GM18502 (cell line): ENCODE measurements at regions not wholly inside any gene's neighbourhood (a gene's known extent, or its start where the extent isn't known, plus 50 kb on each side); places are given as distances from the start of the nearest gene placed in this dataset.

Experiments used
- ATAC-seq: cut with Tn5 transposase; IDR thresholded peaks from one replicate; pipeline ENCODE4 v1.9.1; 2021; ENCODE audit warnings: mild to moderate bottlenecking; ENCODE audit not compliant: unreplicated experiment, poor library complexity

GRCh38 chr18:27704736-27705361, 472.1 kb downstream of the CDH2 start:
- ATAC-seq: no peak

- no peak for ATAC-seq
These were observed 477.8 kb downstream of the CDH2 start for GRCh38 chr18:27699137-27699536.

- no peak for ATAC-seq
These were observed 480.8 kb downstream of the CDH2 start for GRCh38 chr18:27696148-27696547.

GRCh38 chr18:27695503-27695902, 481.4 kb downstream of the CDH2 start:
- no peak for ATAC-seq

GRCh38 chr18:27695052-27695451, 481.9 kb downstream of the CDH2 start:
- no peak for ATAC-seq

- ATAC-seq: no peak
These were observed 488.3 kb downstream of the CDH2 start for GRCh38 chr18:27688581-27688980.

- no peak for ATAC-seq
These were observed 489.5 kb downstream of the CDH2 start for GRCh38 chr18:27687351-27687979.

- ATAC-seq: no peak
These were observed 491.0 kb downstream of the CDH2 start for GRCh38 chr18:27685807-27686412.

- no peak for ATAC-seq
These were observed 491.8 kb downstream of the CDH2 start for GRCh38 chr18:27685091-27685490.

GRCh38 chr18:27674411-27674810, 489.3 kb upstream of the CHST9 start:
- no peak for ATAC-seq

GRCh38 chr18:27673861-27674260, 488.8 kb upstream of the CHST9 start:
- ATAC-seq: no peak

- no peak for ATAC-seq
These were observed 483.1 kb upstream of the CHST9 start for GRCh38 chr18:27668158-27668557.

- no peak for ATAC-seq
These were observed 482.0 kb upstream of the CHST9 start for GRCh38 chr18:27667064-27667463.

GRCh38 chr18:27666016-27666415, 480.9 kb upstream of the CHST9 start:
- ATAC-seq: no peak

GRCh38 chr18:27665264-27665799, 480.2 kb upstream of the CHST9 start:
- ATAC-seq: no peak

- ATAC-seq: no peak
These were observed 477.8 kb upstream of the CHST9 start for GRCh38 chr18:27662949-27663348.

GRCh38 chr18:27662537-27662936, 477.4 kb upstream of the CHST9 start:
- ATAC-seq: no peak

GRCh38 chr18:27661320-27662018, 476.4 kb upstream of the CHST9 start:
- no peak for ATAC-seq

GRCh38 chr18:27656905-27657304, 471.8 kb upstream of the CHST9 start:
- no peak for ATAC-seq

- no peak for ATAC-seq
These were observed 471.2 kb upstream of the CHST9 start for GRCh38 chr18:27656167-27656778.

GRCh38 chr18:27653247-27653646, 468.1 kb upstream of the CHST9 start:
- ATAC-seq: no peak
